HUES48 (cell line): ENCODE measurements at regions not wholly inside any gene's neighbourhood (a gene's known extent, or its start where the extent isn't known, plus 50 kb on each side); places are given as distances from the start of the nearest gene placed in this dataset.

ENCODE experiments used
- H3K27ac ChIP-seq: one replicate; pipeline ENCODE4 v1.7.0; 2013; ENCODE audit warnings: low read depth, low read length, inconsistent platforms
- H3K27me3 ChIP-seq: 2 replicates; pipeline ENCODE4 v1.6.1; 2013; ENCODE audit warnings: mild to moderate bottlenecking, low read length; ENCODE audit not compliant: control insufficient read depth, insufficient read depth
- H3K36me3 ChIP-seq: 2 replicates; pipeline ENCODE4 v1.6.1; 2013; ENCODE audit warnings: low read length; ENCODE audit not compliant: control insufficient read depth, insufficient read depth
- H3K4me1 ChIP-seq: 2 replicates; pipeline ENCODE4 v1.6.1; 2013; ENCODE audit warnings: mild to moderate bottlenecking, low read length; ENCODE audit not compliant: control insufficient read depth, insufficient read depth
- H3K4me3 ChIP-seq: 2 replicates; pipeline ENCODE4 v1.5.1; 2013; ENCODE audit warnings: mild to moderate bottlenecking, low read depth, low read length
- H3K9ac ChIP-seq: 2 replicates; pipeline ENCODE4 v1.6.1; 2013; ENCODE audit warnings: mild to moderate bottlenecking, low read depth, low read length, moderate library complexity
- H3K9me3 ChIP-seq: 2 replicates; pipeline ENCODE4 v1.6.1; 2013; ENCODE audit warnings: low read length; ENCODE audit not compliant: control insufficient read depth, insufficient read depth

DNA sequence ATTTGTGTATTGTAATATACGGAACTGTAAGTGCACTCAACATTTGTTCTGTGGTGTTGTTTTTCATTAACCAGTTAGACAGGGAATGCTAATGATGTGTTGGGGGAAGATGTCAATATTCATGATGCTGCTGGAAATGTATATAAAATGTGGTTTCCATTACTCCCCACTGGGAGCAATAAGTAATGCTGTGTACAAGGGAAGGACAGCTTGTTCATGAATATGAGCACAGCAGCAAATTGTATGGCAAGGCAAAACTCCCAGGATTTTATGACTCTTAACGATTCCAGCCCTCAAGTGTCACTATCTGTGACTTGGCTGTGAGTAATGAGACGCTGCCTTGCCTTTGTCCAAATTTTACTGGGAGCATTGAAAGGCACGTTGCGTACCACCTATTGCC lies 312.4 kb upstream of the DDX18 start:
- Histone ChIP-seq H3K9me3 (no peaks in the 10 kb centered on the region), H3K27me3 (no peaks in the 10 kb centered on the region), H3K4me1 (no peaks in the 10 kb centered on the region), H3K27ac (no peak overlapping the region), H3K36me3 (no peaks in the 10 kb centered on the region), H3K9ac (no peak overlapping the region), H3K4me3 (no peak overlapping the region)

DNA sequence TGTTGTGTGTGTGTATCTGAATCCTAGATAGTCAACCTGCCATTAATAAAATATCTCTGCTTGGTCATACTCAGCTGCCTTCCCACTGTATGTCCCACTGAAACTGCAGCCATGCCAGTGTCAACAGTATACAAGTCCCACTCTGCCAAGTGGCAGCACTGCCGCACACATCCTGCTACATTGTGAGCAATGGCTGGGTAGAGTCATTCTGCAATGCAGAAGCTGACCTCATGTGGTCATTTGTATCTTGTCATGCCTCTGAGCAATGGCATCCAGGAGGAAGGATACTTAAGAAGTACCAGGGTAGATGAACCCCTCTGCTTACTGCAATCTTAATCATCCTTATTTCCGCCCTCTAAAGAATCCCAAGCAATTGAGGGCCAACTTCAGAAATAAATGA lies 302.2 kb upstream of the DDX18 start:
- Histone ChIP-seq H3K4me1 (0 out of 2 replicates have a peak, but pooled peaks cover 8% of the 10 kb centered on the region), H3K27ac (no peak overlapping the region), H3K36me3 (no peaks in the 10 kb centered on the region), H3K9ac (no peak overlapping the region), H3K27me3 (no peaks in the 10 kb centered on the region), H3K9me3 (no peaks in the 10 kb centered on the region), H3K4me3 (no peak overlapping the region)

DNA sequence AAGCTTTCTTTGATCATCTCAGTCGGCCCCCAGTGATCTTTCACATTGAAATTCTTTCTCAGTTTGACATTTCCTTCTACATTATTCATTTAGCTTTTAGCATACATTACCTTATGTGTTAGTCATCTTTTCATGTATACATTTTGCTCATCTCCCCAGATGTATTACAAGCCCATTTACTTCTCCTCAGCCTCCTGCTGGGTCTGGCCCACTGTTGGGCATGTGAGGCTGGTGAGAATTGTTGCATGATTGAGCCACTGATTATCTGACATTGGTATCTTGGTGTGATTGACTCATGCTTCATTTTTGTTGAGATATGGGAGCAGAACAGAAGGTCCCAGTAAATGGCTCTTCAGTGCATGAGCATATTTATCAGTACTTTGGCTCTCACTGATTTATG lies 300.1 kb upstream of the DDX18 start:
- Histone ChIP-seq H3K9ac (no peak overlapping the region), H3K36me3 (no peaks in the 10 kb centered on the region), H3K27ac (peak overlapping the region; percentile 47), H3K27me3 (no peaks in the 10 kb centered on the region), H3K4me3 (no peak overlapping the region), H3K9me3 (no peaks in the 10 kb centered on the region), H3K4me1 (peaks cover 15% of the 10 kb centered on the region; the same call in 1 of the 2 replicates)

DNA sequence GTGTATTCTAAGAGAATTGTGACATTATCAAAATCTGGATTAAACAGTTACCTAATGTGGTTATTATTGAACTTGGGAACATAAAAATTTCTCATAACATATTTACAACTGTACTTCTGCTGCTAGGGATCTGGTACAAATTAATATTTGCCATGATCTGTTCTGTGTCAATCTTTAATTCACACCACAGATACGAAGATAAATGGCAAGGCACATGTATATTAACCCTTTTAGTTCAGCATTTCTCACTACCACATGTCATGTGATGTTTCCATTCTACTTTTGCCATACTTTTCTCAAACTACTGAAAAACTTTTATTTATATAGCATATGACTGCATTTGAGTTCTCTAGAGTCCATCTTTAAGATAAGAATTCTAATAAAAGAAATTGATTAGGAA lies 295.3 kb upstream of the DDX18 start:
- no peak overlapping the region for H3K27ac ChIP-seq
- H3K9me3 ChIP-seq = no peaks in the 10 kb centered on the region
- H3K36me3 ChIP-seq = no peaks in the 10 kb centered on the region
- H3K4me1 ChIP-seq = peaks cover 12% of the 10 kb centered on the region; the same call in 1 of the 2 replicates
- H3K9ac ChIP-seq = no peak overlapping the region
- no peak overlapping the region for H3K4me3 ChIP-seq
- H3K27me3 ChIP-seq = no peaks in the 10 kb centered on the region

DNA sequence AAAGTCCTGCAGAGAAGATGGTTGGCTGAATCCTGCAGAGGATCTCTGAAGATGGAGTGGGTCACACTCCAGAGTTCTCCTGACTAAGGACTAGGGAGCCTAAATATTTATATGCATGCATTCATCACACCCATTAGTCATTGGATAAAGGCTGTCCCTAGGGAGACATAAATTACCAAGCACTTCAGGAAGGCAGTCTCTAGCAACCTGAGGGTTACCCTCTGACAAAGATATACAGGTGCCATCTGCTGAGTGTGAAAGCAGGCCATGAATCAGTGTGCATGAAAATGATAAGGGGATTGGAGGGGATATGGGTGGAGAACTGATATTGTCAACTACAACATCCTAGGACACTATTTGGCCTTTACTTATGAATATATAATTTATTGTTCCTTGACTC lies 294.8 kb upstream of the DDX18 start:
- H3K27ac ChIP-seq = no peak overlapping the region

DNA sequence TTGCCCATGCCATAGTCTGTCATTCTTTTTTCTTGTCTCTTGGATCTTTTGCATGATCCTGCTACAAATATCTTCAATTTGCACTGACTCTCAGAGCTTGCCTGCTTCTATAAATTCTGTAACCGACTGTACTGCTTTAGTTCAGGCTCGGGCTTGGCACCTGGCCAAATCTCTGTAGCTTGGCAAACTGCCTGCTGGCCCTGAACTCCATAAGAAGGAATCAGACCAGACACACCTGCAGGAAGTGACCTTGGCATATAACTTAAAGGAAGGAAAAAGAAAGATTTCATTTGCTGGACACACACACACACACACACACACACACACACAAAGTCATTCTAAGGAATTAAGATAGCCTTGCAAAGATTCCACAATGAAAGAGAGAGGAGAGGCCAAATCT lies 291.2 kb upstream of the DDX18 start:
- no peaks in the 10 kb centered on the region for H3K9me3 ChIP-seq
- H3K27ac ChIP-seq = no peak overlapping the region
- no peak overlapping the region for H3K4me3 ChIP-seq
- no peak overlapping the region for H3K9ac ChIP-seq
- H3K4me1 ChIP-seq = peaks cover 1% of the 10 kb centered on the region; the same call in 1 of the 2 replicates
- no peaks in the 10 kb centered on the region for H3K36me3 ChIP-seq
- H3K27me3 ChIP-seq = no peaks in the 10 kb centered on the region

More for the DNA sequence above, 294.8 kb upstream of the DDX18 start:
- Histone ChIP-seq H3K27me3 (no peaks in the 10 kb centered on the region), H3K36me3 (no peaks in the 10 kb centered on the region), H3K9ac (no peak overlapping the region), H3K4me3 (no peak overlapping the region), H3K9me3 (no peaks in the 10 kb centered on the region), H3K4me1 (peaks cover 8% of the 10 kb centered on the region; the same call in 1 of the 2 replicates)

DNA sequence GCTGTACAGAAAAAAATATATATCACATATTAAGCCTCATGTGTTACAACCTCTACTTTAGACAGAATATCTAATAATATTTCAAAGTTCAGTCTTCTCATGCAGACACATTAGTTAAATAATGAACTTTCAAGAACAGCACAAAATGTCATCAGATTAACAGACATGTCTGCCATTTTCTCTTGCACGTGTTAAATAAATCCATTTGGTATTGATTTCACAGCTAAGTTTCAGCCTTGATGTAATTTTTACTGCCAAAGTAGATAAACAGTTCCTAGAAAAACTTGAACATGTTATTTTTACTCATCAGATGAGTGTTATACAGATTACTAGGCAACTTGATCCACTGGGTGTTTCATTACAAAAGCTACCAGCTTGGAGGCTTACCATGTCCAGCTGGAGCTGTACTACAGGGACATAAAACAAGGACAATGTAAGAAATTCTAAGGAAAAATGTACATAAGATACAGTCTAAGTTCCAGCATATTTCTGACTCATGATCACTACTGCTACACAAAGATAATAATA lies 290.7 kb upstream of the DDX18 start:
- no peaks in the 10 kb centered on the region for H3K27me3 ChIP-seq
- H3K36me3 ChIP-seq = no peaks in the 10 kb centered on the region
- no peak overlapping the region for H3K9ac ChIP-seq
- no peak overlapping the region for H3K27ac ChIP-seq
- no peaks in the 10 kb centered on the region for H3K4me1 ChIP-seq
- H3K4me3 ChIP-seq = no peak overlapping the region
- H3K9me3 ChIP-seq = no peaks in the 10 kb centered on the region

DNA sequence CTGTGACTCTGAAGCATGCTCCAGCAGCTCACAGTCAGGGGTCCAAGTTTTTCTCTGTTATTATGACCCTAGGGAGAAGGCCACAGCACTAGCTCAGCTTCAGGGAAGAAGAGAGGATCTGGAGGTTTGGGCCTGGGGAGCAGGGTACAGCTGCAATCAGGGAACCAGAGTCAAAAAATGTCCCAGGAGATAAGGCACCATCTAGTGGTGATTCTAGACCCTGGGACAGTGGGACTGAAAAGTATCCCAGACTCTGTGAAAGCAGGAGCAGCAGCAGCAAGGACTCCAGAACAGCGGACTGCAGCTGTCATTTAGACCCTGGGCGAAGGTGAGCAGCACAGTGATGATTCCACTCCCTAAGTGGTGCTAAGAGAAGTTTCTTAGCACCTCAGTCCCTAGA lies 278.4 kb upstream of the DDX18 start:
- no peaks in the 10 kb centered on the region for H3K36me3 ChIP-seq
- H3K4me1 ChIP-seq = no peaks in the 10 kb centered on the region
- peaks cover 22% of the 10 kb centered on the region for H3K9me3 ChIP-seq
- H3K4me3 ChIP-seq = no peak overlapping the region
- H3K27ac ChIP-seq = no peak overlapping the region
- H3K27me3 ChIP-seq = no peaks in the 10 kb centered on the region
- H3K9ac ChIP-seq = no peak overlapping the region

DNA sequence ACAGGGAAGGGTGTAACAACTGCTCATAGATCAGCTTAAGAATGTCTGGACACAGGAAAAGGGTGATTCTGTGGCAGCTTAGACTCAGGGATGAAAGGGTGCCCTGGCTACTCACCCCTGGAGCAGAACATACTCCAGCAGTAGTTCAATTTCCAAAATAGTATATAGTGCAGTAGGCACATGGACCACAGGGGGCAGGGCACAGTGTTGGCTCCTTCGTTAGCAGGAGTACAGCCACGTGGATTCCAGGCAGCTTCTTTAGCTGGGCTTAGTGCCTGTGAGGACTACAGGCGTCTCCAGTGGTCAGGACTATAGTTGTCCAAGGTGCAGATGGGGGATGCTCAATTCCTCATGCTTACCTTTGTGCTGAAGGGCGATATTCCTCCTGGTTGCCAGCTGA lies 277.5 kb upstream of the DDX18 start:
- no peak overlapping the region for H3K9ac ChIP-seq
- H3K27me3 ChIP-seq = no peaks in the 10 kb centered on the region
- H3K4me3 ChIP-seq = no peak overlapping the region
- H3K27ac ChIP-seq = no peak overlapping the region
- H3K9me3 ChIP-seq = peaks cover 20% of the 10 kb centered on the region
- H3K36me3 ChIP-seq = no peaks in the 10 kb centered on the region
- H3K4me1 ChIP-seq = no peaks in the 10 kb centered on the region

DNA sequence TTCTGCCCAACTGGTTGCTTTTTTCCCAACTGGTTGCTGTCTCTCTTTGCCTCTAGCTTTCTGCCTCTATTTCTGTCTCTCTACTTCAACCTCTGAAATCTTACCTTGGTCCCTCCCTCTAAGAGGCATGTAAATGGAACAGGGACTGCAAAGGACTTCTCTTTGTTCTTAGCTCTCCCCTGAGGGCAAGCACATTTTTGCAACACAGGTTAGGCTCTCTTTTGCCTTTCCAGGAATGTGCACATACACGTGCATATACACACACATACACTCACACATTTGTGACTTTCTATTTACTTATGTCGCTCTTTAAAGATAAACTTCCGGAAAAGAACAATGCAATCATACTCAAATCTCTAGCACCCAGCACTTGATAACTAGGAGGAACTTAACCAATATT lies 262.6 kb upstream of the DDX18 start:
- Histone ChIP-seq H3K36me3 (no peaks in the 10 kb centered on the region), H3K4me1 (peaks cover 33% of the 10 kb centered on the region), H3K4me3 (no peak overlapping the region; the same call in 1 of the 2 replicates), H3K27me3 (no peaks in the 10 kb centered on the region), H3K9ac (no peak overlapping the region), H3K27ac (no peak overlapping the region), H3K9me3 (no peaks in the 10 kb centered on the region)

DNA sequence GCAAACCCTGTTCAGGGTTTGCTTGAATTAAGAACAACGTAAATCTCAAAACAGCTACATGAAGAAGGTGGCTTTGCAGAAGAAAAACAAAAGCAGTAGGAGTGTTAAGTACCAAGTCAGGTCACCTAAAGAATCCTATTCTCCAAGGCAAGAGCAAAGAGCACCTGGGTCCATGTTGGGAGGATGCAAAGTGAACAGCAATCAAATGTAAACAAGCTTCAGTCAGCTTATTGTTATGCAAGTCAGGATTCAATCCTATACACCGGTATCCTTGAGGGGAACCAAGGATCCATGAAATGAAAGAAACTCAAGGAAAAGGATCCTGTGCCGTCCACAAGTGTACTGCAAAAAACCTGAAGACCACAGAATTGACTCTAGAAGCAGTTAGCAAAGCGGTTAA lies 261.0 kb upstream of the DDX18 start:
- Histone ChIP-seq H3K27ac (peak overlapping the region; percentile 43), H3K9ac (no peak overlapping the region), H3K4me1 (peaks cover 33% of the 10 kb centered on the region), H3K9me3 (no peaks in the 10 kb centered on the region), H3K4me3 (peak overlapping the region; percentile 37), H3K27me3 (no peaks in the 10 kb centered on the region), H3K36me3 (no peaks in the 10 kb centered on the region)

DNA sequence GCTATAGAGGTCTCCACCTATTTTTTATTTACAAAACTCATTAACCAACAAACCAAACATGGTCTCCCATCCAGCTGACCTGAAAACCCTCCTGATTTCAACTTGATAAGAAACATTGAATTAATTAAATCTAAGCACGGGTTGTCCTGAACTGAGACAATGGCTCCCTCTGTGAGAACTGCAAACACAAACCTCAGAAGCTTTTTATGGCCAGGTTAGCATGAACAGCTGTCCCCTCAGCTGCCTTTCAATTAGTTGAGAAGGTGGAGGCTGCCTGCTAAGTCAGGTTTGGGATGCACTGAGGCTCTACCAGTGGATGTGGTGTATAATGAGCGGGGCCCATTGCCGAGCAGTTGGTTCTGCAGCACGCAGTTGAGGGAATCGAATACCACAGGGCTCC lies 258.5 kb upstream of the DDX18 start:
- Histone ChIP-seq H3K4me1 (peaks cover 32% of the 10 kb centered on the region), H3K4me3 (no peak overlapping the region), H3K9ac (no peak overlapping the region), H3K36me3 (no peaks in the 10 kb centered on the region), H3K9me3 (no peaks in the 10 kb centered on the region), H3K27me3 (no peaks in the 10 kb centered on the region), H3K27ac (no peak overlapping the region)
